A549 (cell line): ENCODE measurements at regions not wholly inside any gene's neighbourhood (a gene's known extent, or its start where the extent isn't known, plus 50 kb on each side); places are given as distances from the start of the nearest gene placed in this dataset.

ENCODE experiments used
- ATAC-seq, 2 experiments: fragments of 200-7000 bp in 1 of 2; fragments of >200 bp in 1 of 2; cut with Nextera tagmentation in 1 of 2; cut with Tn5 transposase in 1 of 2; 3 replicates each; pipeline versions ENCODE4 v1.8.0 to v1.9.1; 2018 to 2020; ENCODE audit warnings: mild to moderate bottlenecking in 1 of 2, moderate library complexity in 1 of 2
- CTCF ChIA-PET: fragments of 300-600 bp; sonication (Branson Sonifier 250); formaldehyde crosslinking; extraction: SDS; loops from one replicate; lab custom pipeline; 2021; ENCODE audit warnings: antibody characterized with exemption, inconsistent platforms; lab: Yijun Ruan, JAX
- POLR2A ChIA-PET: fragments of 350-600 bp; formaldehyde crosslinking; extraction: SDS; loops from one replicate; lab custom pipeline; 2021; ENCODE audit warnings: antibody characterized with exemption, inconsistent platforms; lab: Yijun Ruan, JAX
- DNase-seq, 2 experiments: peaks; one replicate each; pipeline versions ENCODE4 v3.0.0 to v3.0.0-alpha.2; 2011 to 2016; ENCODE audit warnings: low read depth in 1 of 2, low spot score in 1 of 2
- FAIRE-seq: peaks from 2 replicates; lab custom pipeline; 2011; peaks lifted over from hg19 to GRCh38; lab: Jason Lieb, UNC
- H3K27ac ChIP-seq, 2 experiments: fragments of >200 bp; sonication (Bioruptor Twin); formaldehyde crosslinking; 3 replicates each; pipeline ENCODE4 v1.5.1; 2016 to 2017
- H3K4me1 ChIP-seq: fragments of >200 bp; sonication (Bioruptor Twin); formaldehyde crosslinking; 3 replicates; pipeline ENCODE4 v1.6.1; 2016
- H3K4me2 ChIP-seq: fragments of >200 bp; sonication (Bioruptor Twin); formaldehyde crosslinking; 3 replicates; pipeline ENCODE4 v1.6.1; 2016
- H3K4me3 ChIP-seq: fragments of >200 bp; sonication (Bioruptor Twin); formaldehyde crosslinking; 3 replicates; pipeline ENCODE4 v1.5.1; 2016
- H3K9me3 ChIP-seq: fragments of >200 bp; sonication (Bioruptor Twin); formaldehyde crosslinking; 3 replicates; pipeline ENCODE4 v1.6.1; 2016
- BCL3 ChIP-seq: fragments of >200 bp; sonication (Bioruptor Twin); formaldehyde crosslinking; IDR thresholded peaks from 3 replicates; pipeline ENCODE4 v1.6.1; 2016
- BHLHE40 ChIP-seq: IDR thresholded peaks from 2 replicates; pipeline ENCODE4 v1.6.1; 2012; ENCODE audit warnings: low read depth, low read length, inconsistent platforms
- CBX2 ChIP-seq: fragments of 200-600 bp; sonication (generic); IDR thresholded peaks from 2 replicates; pipeline ENCODE4 v1.6.1; 2016; ENCODE audit warnings: low read depth, mild to moderate bottlenecking, borderline replicate concordance
- CEBPB ChIP-seq, 2 experiments: fragments of >200 bp in 1 of 2; sonication (Bioruptor Twin) in 1 of 2; formaldehyde crosslinking in 1 of 2; IDR thresholded peaks; 2 replicates each; pipeline ENCODE4 v1.6.1; 2012 to 2016
- CHD2 ChIP-seq: fragments of 150-350 bp; IDR thresholded peaks from 2 replicates; pipeline ENCODE4 v1.6.1; 2014; ENCODE audit warnings: low read length; ENCODE audit not compliant: partially characterized antibody
- CTCF ChIP-seq: fragments of >200 bp; sonication (Bioruptor Twin); formaldehyde crosslinking; IDR thresholded peaks from 3 replicates; pipeline ENCODE4 v1.5.1; 2016
- ESRRA ChIP-seq: fragments of 150-350 bp; IDR thresholded peaks from 2 replicates; pipeline ENCODE4 v1.6.1; 2014; ENCODE audit warnings: mild to moderate bottlenecking, low read length, borderline replicate concordance
- FOSL2 ChIP-seq, 2 experiments: fragments of 450-650 bp in 1 of 2; fragments of >200 bp in 1 of 2; sonication (Bioruptor Twin) in 1 of 2; formaldehyde crosslinking; IDR thresholded peaks; 2 replicates each; pipeline versions ENCODE4 v1.5.0 to v1.6.1; 2016 to 2020; ENCODE audit warnings: mild to moderate bottlenecking in 1 of 2, moderate library complexity in 1 of 2
- FOXS1 ChIP-seq: fragments of 250-450 bp; sonication (Bioruptor Pico); IDR thresholded peaks from 2 replicates; pipeline ENCODE4 v1.5.0; 2020; ENCODE audit warnings: mild to moderate bottlenecking, moderate library complexity
- GATA3 ChIP-seq: IDR thresholded peaks from 2 replicates; pipeline ENCODE4 v1.6.1; 2012; ENCODE audit warnings: borderline replicate concordance
- HES2 ChIP-seq: fragments of >200 bp; sonication (Bioruptor Twin); formaldehyde crosslinking; IDR thresholded peaks from 2 replicates; pipeline ENCODE4 v1.6.1; 2016
- HOXA7 ChIP-seq: fragments of 250-450 bp; sonication (Bioruptor Pico); IDR thresholded peaks from 2 replicates; pipeline ENCODE4 v1.5.0; 2020; ENCODE audit warnings: mild to moderate bottlenecking, moderate library complexity
- HOXB13 ChIP-seq: fragments of 250-450 bp; sonication (Bioruptor Pico); IDR thresholded peaks from 2 replicates; pipeline ENCODE4 v1.5.0; 2020; ENCODE audit warnings: low read depth, mild to moderate bottlenecking, moderate library complexity
- HOXB5 ChIP-seq: fragments of 250-450 bp; sonication (Bioruptor Pico); IDR thresholded peaks from 2 replicates; pipeline ENCODE4 v1.5.0; 2020; ENCODE audit warnings: mild to moderate bottlenecking, moderate library complexity
- MAX ChIP-seq: IDR thresholded peaks from 2 replicates; pipeline ENCODE4 v1.6.1; 2012
- MAZ ChIP-seq: fragments of 150-350 bp; IDR thresholded peaks from 2 replicates; pipeline ENCODE4 v1.6.1; 2014; ENCODE audit warnings: antibody characterized with exemption, low read depth, low read length, borderline replicate concordance
- POLR2A ChIP-seq: IDR thresholded peaks from 2 replicates; pipeline ENCODE4 v1.6.1; 2012; ENCODE audit warnings: mild to moderate bottlenecking, low read length
- RAD21 ChIP-seq, 2 experiments: fragments of >200 bp in 1 of 2; sonication (Bioruptor Twin) in 1 of 2; formaldehyde crosslinking in 1 of 2; IDR thresholded peaks in 1 of 2; conservative IDR thresholded peaks in 1 of 2; 2 replicates in 1 of 2; 3 replicates in 1 of 2; pipeline ENCODE4 v1.6.1; 2012 to 2018; ENCODE audit warnings: inconsistent platforms in 1 of 2
- RCOR1 ChIP-seq: fragments of 150-350 bp; IDR thresholded peaks from 2 replicates; pipeline ENCODE4 v1.6.1; 2014; ENCODE audit warnings: antibody characterized with exemption, low read length, low read depth
- REST ChIP-seq: fragments of 200-600 bp; sonication (generic); IDR thresholded peaks from 2 replicates; pipeline ENCODE4 v1.6.1; 2016; ENCODE audit warnings: antibody characterized with exemption, mild to moderate bottlenecking, moderate library complexity
- SMC3 ChIP-seq: fragments of >200 bp; sonication (Bioruptor Twin); formaldehyde crosslinking; IDR thresholded peaks from 3 replicates; pipeline ENCODE4 v1.6.1; 2018; ENCODE audit warnings: inconsistent platforms
- TFCP2L1 ChIP-seq: fragments of 250-450 bp; sonication (Bioruptor Pico); IDR thresholded peaks from 2 replicates; pipeline ENCODE4 v1.5.0; 2021; ENCODE audit warnings: mild to moderate bottlenecking
- ZFP36 ChIP-seq: fragments of 450-650 bp; IDR thresholded peaks from 2 replicates; pipeline ENCODE4 v1.6.1; 2014; ENCODE audit warnings: borderline replicate concordance; ENCODE audit not compliant: partially characterized antibody
- WGBS: methylation state at CpG from one replicate; pipeline ENCODE4 v1.1.6; 2017; ENCODE audit errors: missing lambda C conversion rate; 5-methylcytosine and 5-hydroxymethylcytosine counted together

GRCh38 chr3:117355566-117355965, 646.0 kb downstream of the TUSC7 start:
- TF ChIP-seq GATA3 = no peak
- peak; percentile 41 for TF ChIP-seq CTCF
- no peak for TF ChIP-seq MAZ
- no peak for TF ChIP-seq CEBPB (IDR thresholded peaks at IDR 0.05)
- TF ChIP-seq ZFP36 = no peak
- TF ChIP-seq SMC3 = peak; percentile 61
- no peak for TF ChIP-seq HOXB13 (CRISPR knock-in tag)
- peak; percentile 58 to 78 for TF ChIP-seq RAD21 (conservative IDR thresholded peaks at IDR 0.05 in 1 of 2, IDR thresholded peaks at IDR 0.05 in 1 of 2)
- ChIA-PET POLR2A (no interaction called here), CTCF (no interaction called here)
- Histone ChIP-seq H3K9me3 (no peaks in the 10 kb centered on the region), H3K4me2 (no peak overlapping the region), H3K4me3 (no peak overlapping the region), H3K27ac (no peak overlapping the region), H3K4me1 (no peaks in the 10 kb centered on the region)
- FAIRE-seq (no peak), DNase-seq (peak; percentile 3 to 41), ATAC-seq (peak; percentile 62 to 75; a peak in 4 of 6 replicates)
- 40% methylated on average over 4 of the region's 4 CpGs for WGBS

- no peak for FAIRE-seq
- TF ChIP-seq HES2 (no peak), RCOR1 (no peak), HOXB5 (no peak), FOSL2 (IDR thresholded peaks at IDR 0.05) (no peak), FOSL2 (CRISPR knock-in tag; IDR thresholded peaks at IDR 0.05) (0 out of 2 replicates have a peak, but pooled peaks have one; percentile 8)
- no peaks in the 10 kb centered on the region for H3K9me3 ChIP-seq
- H3K4me1 ChIP-seq = no peaks in the 10 kb centered on the region
- CTCF ChIA-PET = no interaction called here
- DNase-seq = no peak
- H3K27ac ChIP-seq = no peak overlapping the region
- no peak for ATAC-seq
- WGBS = 44% methylated on average over 4 of the region's 4 CpGs
- no peak overlapping the region for H3K4me2 ChIP-seq
- POLR2A ChIA-PET = no interaction called here
- H3K4me3 ChIP-seq = no peak overlapping the region
Observed at GRCh38 chr3:117356091-117356705, 646.6 kb downstream of the TUSC7 start.

GRCh38 chr3:117358717-117359314, 649.2 kb downstream of the TUSC7 start:
- DNase-seq (no peak), FAIRE-seq (no peak), ATAC-seq (no peak)
- Histone ChIP-seq H3K4me3 (no peak overlapping the region), H3K4me1 (no peaks in the 10 kb centered on the region), H3K9me3 (0 out of 3 replicates have a peak, but pooled peaks cover 3% of the 10 kb centered on the region), H3K4me2 (no peak overlapping the region), H3K27ac (no peak overlapping the region)
- TF ChIP-seq POLR2A (no peak), HOXA7 (CRISPR knock-in tag) (no peak), REST (no peak), SMC3 (no peak), ESRRA (no peak), FOXS1 (no peak), TFCP2L1 (CRISPR knock-in tag) (no peak), BCL3 (no peak), CBX2 (no peak), BHLHE40 (no peak), MAX (no peak), CHD2 (no peak)
- CTCF ChIA-PET = interaction anchor here (1.0 kb wide), 1 partner anchor 8 kb away, joined by 3 read pairs; no protein-coding TSS in a partner anchor
- 79% methylated on average over 6 of the region's 10 CpGs for WGBS
- POLR2A ChIA-PET = no interaction called here
